Activated CD4-positive, alpha-beta T cell treated with anti-CD3 and anti-CD28 coated beads for 24 hours (primary cell): ENCODE measurements at regions not wholly inside any gene's neighbourhood (a gene's known extent, or its start where the extent isn't known, plus 50 kb on each side); places are given as distances from the start of the nearest gene placed in this dataset.
"Not testable (repeated sequence)": the region's sequence is repeated elsewhere in the genome, so short reads cannot be mapped to it uniquely, and the experiment has no call there.

Source experiments
- DNase-seq, 2 donors: peaks; one replicate each; pipeline ENCODE4 v3.0.0-alpha.2; 2020; ENCODE audit warnings: low read depth in 2 of 2

DNA sequence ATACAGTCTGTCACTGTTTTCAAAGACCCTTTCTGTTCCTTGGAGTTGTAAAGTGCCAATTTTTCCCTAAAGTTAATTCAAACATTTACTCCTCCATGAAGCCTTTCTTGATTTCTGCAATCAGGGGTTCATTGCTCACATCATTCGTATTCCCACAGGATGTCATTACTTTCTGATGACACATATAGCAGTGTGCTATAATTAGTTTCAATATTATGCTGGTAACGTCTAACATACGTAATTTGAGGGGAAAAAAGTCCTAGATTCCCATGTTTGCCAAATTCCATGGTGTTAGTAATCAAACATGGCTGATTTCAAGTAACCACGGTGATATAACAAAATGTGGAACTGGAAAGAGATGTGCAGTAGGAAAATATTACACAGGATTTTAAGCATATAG, 468.2 kb upstream of the MEF2C start:
- DNase-seq: no peak

DNA sequence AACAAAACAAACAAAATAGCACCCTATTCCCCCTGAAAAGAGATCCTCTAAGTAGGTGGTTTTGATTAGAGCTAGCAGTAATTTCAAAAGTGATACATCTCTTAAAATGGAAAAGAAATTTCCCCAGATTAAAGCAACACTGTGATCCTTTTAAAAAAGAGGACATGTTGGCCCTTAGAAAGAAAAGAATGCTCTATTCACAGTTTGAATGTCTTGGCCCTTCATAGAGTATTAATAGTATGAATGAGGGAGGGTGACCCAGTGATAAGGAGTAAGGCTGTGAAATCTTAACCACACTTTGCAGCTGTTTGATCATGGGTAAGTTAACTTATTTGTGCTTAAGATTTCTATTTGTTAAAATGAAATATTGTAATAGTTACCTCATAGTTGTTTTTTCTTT, 467.7 kb upstream of the MEF2C start:
- no peak for DNase-seq

DNA sequence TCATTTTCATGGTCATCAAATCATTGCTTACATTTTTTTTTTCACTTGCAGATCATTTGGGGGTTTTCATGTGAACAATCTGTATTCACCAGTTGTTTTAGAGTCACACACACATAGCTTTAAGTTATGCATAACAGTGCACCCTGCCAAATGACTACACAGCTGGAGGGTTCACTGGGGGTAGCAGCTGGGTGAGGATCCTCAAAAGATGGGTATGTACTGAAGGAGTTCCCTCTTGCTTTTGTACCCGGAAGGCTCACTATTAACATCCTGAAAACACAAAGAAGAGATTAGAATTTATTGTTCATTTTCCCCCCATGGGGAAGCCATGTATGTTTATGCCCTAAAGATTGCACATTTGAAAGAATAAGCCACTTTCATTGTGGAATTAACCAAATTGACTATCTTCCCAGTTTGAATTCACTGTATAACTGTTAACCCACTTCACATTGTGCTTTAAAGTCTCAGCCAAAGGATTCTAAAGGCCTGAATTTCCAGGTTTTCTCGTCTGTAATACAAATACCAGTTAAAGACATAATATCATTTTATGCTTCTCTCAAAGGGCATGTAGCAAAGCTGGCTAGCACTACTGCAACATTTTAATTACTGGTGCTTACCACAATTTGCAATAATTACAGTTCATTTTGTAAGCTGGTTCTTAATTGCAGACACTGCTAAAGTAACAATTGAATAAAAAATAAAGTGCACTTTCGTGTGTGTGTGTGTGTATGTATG, 466.4 kb upstream of the MEF2C start:
- DNase-seq: no peak

DNA sequence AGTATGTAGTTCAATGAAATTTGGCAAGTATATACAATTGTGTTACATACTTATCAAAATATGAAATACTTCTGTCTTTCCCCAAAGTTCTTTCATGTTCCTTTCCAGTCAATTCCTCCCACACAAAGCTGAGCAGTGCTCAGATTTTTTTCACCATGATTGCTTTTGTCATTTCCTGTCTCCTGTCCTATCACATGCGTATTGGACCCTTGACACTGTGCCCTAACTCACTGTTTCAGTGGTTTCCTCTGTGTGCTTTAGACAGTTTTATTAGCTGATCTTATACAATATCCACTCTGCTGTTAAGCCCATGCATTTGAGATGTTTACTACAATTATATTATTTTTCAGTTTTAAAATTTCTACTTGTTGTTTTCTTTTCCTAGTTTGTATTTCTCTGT, 463.6 kb upstream of the MEF2C start:
- no peak for DNase-seq

DNA sequence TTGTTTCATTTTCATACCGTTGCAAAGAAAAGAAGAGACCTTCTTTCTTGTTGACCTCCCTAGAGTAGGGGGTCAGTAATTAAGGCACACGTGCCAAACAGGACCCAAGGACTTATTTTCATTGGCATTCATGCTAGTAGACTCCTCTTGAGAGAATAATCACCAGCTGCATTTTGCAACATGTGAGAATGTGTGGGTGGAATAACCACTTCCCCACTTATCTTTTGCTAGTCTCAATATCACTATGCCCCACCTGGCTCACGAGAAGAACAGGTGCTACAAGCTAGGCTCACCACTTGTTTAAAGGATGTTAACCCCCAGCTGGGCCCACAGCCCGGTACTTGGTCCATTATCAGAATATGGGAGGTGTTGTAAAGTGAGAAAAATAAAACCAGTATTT, 460.7 kb upstream of the MEF2C start:
- DNase-seq: no peak

DNA sequence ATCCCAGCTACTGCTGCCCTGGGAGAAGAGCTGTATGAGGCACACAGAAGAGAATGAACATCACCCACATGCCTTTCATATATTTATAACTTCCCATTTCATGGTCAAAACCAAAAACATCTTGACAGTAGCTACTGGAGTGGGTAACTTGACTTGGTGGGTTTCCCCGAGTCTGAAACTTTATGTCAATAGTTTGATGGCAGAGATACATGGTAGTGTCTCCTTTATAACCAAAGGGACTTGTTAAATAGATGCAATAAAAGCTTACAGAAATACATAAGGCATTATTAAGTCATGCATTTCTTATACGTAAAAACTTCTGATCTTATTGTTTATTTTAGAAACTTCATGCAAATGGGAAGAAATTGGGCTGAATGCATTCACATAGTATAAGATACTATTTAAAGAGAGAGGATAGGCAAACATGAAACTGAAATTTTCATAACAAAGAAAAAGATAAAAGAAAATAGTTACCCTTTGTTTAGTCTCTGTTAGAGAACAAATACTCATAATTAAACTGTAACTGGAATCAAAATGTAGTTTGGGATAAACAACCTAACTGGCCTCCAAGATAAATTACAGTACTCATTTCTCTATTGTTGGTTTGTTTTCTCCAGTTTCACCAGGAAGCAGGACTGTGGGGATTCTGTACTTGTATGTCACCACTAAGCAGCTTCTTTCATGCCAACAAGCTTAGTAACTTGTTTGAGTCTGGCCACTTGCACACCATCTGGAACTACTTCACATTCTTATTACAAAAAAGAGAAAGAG, 459.3 kb upstream of the MEF2C start:
- no peak for DNase-seq

DNA sequence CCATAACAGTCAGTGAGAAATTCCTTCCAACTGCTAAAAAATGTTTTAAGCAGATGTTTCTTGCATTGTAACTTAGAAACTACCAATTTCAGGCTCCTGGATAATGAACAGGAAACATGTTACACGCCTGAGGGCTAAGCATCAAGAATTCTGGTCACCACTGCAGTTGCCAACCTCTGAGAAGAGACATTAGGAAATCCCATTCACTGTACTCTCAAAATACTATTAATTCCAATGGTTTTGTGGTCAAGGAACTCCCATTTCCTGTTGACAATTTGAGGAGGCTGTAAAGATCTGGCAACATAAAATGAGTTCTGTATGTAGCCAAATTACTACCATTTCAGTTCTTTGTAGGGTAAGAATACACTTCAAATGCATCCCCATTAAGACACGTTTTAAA, 456.0 kb upstream of the MEF2C start:
- DNase-seq: no peak

DNA sequence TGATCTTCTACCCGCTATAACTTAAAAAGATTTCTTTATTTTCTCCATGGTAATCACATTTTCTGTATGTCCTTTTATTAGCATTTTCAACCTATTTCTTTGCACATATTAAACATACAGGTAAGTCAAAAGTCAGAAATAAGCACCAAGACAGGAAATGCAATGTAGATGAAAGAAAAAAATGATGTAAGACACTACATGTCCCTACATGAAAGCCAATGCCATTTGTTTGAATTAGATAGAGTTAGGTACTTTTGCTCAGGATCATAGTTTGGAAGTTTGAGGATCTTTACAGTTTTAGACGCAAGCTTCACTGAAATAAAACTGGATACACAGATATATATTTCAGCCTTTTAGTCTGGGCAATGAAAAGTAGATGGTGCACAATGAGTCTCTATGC, 453.1 kb upstream of the MEF2C start:
- DNase-seq: no peak

DNA sequence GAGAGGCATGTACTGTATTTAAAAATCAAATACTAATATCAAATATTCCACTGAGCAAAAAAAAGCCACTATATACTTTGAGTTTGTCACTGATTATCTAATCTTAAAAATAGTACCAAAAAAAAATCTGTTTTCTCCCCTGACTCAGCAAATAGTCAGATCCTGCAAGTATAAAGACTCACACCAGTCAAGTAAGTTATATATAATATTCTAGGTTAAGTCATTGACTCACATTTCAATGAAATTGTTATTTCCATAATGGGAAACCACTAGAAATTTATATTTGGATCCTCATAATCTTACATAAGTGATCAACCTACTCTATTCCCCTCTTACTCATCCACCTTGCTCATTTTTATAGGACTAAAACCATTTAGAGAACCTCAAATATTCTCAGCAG, 447.2 kb upstream of the MEF2C start:
- DNase-seq: no peak

DNA sequence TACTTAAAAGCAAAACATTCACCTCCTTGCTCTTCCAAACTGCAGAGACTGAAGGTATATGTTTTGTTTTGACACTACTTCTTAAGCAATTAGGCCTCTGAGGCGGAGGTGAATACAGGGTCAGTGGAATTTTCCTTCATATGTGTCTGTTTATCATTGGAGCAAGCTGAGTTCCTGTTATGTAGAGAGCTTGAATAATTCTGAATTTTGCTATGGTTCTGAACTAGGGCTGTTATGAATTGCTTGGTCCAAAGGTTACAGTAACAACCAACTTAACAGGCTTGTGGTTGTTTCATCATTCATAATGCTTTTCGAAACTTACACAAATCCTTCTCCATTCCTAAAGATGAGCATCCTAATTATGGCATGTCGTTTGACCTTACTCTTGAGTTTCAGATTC, 444.6 kb upstream of the MEF2C start:
- DNase-seq: no peak

DNA sequence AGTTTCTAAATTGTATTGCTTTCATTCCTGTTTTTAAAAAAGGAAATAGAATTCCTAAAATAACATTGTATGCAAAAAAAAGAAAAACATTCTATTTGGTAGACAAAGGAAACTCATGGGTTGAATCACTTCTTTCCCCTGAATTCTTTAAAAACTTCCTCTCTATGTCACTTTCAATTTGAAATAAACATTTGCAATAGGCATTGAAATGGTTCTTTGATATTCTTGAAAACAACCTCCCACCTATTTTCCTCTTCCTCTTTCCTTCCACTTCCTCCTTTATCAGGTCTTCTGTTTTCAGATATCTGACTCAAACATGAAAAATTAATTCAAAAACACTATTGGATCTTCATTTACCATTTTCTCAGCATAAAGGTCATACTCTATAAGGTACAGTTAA, 442.0 kb upstream of the MEF2C start:
- no peak for DNase-seq

DNA sequence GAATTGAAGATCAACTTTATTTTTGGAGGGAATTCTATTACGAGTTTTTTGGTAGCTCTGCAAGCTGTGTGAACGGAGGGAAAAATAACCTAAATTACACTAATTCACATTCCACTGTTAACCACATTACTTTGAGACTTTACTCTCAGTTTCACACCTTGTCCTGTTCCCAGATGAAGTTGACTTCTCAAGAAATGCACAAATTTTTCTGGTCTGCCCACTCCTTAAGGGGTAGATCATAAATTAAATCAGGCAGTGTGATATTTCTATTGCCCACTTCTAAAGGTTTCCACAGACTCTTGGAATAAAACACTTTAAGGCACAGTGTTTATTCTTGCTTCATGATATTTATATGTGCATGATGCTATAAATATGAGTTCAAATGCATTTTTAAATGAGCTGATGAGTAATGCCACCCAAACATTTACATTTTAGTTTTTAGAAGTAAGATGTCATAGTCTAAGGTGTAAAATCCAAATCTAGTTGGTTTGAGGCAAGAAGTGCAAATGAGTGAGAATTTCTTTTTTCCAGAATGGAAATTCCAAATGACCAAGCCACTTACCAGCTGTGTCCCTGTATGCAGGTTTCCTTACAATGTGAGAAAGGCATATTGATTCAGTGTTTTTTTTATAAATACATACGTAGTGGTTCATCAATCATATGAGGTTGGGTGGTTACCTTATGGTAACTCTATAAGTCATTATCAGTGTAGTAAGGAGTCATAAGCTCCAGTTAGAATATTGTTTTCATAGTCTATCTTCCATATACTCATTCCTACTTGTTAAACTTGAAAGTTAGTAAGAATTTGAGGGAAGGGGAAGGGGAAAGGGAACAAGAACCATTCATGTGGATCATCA, 437.7 kb upstream of the MEF2C start:
- no peak for DNase-seq

DNA sequence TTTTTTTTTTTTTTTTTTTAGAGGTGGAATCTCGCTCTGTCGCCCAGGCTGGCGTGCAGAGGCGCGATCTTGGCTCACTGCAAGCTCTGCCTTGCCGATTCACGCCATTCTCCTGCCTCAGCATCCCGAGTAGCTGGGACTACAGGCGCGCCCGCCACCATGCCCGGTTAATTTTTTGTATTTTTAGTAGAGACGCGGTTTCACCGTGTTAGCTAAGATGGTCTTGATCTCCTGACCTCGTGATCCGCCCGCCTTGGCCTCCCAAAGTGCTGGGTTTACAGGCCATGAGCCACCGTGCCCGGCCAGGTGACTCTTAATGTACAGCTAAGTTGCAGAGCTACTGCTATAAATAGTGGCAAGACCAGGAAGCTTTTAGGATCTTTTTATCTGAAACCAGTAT, 434.9 kb upstream of the MEF2C start:
- DNase-seq: not testable (repeated sequence)

DNA sequence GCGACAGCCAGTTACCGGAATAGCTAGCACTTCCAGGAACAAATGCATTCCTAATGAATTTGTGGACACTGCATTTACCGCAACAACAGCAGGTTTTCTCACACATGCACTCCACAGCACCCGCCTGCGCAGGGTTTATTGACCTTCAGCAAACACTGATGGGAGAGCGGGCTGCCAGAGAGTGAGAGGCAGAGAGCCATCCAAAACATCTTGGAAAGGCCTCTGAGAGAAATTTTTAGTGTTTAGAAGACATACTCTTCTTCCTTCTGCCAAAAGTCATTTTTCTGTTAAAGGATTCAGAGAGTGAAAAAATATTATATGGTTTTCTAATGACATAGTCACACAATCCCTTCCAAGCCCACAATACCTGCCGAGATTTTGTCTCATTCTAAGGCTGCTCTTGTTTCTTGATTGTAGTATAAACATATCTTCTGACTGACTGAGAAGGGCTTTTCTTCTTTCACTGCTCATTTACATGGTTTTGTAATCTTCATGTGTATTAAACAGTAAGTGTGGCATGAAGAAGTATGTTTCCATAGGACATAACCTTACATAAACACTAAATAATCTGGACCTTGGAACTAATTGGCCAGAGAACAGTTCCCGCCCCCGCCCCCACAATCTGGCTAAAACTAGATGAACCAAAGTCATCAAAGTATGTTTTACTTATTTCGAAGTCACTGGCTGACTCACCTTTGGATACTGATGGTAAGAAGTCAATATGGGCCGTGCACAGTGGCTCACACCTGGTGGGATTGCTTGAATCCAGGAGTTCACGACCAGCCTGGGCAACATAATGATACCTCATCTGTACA, 432.5 kb upstream of the MEF2C start:
- DNase-seq: no peak

DNA sequence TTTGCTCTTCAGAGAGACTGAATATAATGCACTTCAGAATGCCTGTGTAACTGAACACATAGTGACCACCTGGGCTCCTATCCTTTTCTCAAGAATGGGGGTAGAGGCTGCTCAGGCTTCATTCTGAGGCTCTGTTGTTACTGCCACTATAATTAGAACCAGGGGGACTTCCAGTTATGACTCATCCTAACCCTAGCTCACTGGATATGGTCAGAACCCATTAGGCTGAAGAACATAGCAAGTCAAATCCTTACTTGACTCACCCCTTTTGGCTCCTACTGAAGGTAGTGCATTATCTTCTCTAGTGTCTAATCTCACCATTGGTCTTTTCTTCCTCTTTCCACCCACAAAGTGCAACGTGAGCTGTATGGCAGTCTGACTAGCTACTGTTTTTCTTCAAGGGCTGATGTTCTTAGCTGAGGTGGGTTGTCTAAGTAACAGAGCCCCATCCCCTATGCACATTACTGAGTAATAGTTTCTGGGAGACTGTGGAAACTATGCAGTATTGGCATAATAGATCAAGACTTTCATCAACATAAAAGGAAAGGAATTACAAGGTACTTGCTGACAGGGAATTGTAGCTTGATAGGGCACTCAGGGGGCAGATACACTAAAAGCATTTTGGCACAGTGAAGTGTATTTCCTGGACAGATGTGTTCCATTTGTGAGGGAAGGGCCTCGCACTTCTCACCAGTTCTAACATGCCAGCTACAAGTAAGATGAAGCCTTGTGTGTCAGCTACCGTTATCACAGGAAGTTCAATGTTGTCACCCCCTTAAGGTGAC, 431.0 kb upstream of the MEF2C start:
- no peak for DNase-seq

DNA sequence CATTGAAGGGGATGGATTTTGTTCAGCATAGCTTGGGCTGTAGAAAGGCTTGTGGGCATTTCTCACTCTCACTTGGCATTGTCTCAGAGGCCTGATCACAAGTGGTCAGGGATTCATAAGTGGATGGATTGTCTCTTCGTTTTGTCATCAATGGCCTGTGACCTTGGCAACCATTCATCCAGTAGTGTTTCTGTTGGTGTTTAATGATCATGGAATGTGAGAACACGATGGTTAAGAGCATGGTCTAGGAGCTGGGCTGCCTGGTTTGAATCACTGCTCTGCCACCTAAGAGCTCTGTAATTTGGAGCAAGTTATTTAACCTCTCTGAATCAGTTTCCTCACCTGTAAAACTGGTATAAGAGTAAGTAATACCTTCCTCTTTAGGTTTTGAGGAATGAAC, 430.1 kb upstream of the MEF2C start:
- no peak for DNase-seq

DNA sequence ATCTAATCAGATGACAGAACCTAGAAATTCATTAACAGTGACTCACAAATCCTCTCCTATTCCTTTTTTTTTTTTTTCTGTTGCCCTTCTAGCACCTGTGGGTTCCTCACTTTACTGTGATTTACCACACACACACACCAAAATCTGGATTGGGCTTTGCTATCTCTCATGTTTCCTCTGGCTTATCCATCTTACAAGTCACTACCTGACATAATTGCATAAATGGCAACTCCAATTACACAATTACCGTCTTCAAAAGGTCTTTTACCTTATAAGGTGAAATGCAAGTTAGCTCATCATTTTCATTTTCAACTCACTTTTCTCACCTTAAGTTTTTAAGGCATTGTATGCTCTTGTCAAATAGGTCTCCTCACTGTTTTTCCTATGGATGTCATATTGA, 426.3 kb upstream of the MEF2C start:
- no peak for DNase-seq

DNA sequence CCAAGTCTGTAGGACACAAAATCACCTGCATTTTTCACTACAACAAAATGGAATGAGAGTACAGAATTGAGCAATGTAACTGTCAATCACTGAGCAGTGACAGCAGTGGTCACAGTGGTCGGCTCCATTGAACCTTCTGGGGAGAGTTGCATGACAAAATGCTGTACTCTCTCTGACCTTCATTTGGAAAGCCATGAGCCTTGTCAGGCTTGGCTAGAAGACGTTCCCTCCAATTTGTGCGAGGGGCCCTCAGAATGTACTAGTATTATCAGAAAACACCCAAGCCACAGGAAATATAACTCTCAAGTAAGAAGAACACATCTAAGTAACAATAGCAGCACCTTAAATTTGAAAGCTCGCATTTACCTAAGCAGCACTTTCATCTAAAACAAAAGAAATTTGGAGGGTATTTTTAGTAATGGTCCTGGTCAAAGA, 425.6 kb upstream of the MEF2C start:
- no peak for DNase-seq

DNA sequence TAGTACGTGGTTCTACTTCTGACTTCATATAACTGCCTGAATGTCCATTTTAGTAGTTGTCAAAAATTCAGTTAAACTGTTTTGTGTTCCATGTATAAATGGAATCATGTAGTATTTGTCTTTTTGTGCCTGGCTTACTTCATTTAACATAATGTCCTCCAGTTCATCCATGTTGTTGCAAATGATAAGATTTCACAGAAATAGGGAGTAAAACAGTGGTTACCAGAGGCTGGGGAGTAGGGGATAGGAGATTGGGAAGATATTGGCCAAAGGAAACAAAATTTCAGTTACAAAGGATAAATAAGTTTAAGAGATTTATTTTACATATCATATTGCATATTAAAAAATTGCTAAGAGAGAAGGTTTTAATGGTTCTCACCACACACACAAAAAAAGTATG, 425.0 kb upstream of the MEF2C start:
- no peak for DNase-seq

DNA sequence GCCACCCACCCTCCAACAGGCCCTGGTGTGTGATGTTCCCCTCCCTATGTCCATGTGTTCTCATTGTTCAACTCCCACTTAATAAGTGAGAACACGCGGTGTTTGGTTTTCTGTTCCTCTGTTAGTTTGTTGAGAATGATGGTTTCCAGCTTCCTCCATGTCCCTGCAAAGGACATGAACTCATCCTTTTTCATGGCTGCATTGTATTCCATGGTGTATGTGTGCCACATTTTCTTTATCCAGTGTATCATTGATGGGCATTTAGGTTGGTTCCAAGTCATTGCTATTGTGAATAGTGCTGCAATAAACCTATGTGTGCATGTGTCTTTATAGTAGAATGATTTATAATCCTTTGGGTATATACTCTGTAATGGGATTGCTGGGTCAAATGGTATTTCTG, 424.2 kb upstream of the MEF2C start:
- DNase-seq: not testable (repeated sequence)

DNA sequence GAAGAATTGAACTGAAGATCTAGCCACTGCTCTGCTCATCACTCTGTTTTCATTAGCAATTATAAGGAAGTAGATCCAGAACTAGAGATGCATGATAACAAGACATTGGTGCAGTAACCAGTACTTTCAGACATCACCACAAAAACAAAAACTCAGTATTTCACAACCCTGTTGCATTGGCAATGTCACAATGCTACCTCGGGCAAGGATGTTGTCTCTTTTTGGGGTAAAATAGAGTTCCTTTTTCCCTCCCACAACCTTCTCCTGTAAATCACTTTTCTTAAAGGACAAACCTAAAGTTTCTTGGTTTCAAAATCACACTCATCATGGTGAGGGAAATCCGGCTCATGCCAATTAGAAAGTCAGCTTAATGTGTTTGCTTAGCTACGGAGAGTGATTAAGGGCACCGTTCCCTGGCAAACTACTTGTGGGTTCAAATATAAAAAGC, 420.1 kb upstream of the MEF2C start:
- DNase-seq: no peak
